Endothelial cell (in vitro differentiated cells): ENCODE measurements at regions not wholly inside any gene's neighbourhood (a gene's known extent, or its start where the extent isn't known, plus 50 kb on each side); places are given as distances from the start of the nearest gene placed in this dataset.

Experiments used
- DNase-seq: peaks from one replicate; pipeline ENCODE4 v3.0.0; 2021; ENCODE audit warnings: low spot score
- H3K27ac Mint-ChIP-seq: one replicate; pipeline ENCODE4 v1.8.0; 2021; ENCODE audit warnings: mixed read lengths, inconsistent platforms; ENCODE audit not compliant: unreplicated experiment
- H3K27me3 Mint-ChIP-seq: one replicate; pipeline ENCODE4 v1.8.0; 2021; ENCODE audit warnings: mild to moderate bottlenecking, moderate library complexity, mixed read lengths, inconsistent platforms; ENCODE audit not compliant: unreplicated experiment
- H3K36me3 Mint-ChIP-seq: one replicate; pipeline ENCODE4 v1.8.0; 2021; ENCODE audit warnings: mild to moderate bottlenecking, low read depth, mixed read lengths, inconsistent platforms; ENCODE audit not compliant: unreplicated experiment
- H3K4me1 Mint-ChIP-seq: one replicate; pipeline ENCODE4 v1.8.0; 2021; ENCODE audit warnings: mild to moderate bottlenecking, mixed read lengths, inconsistent platforms; ENCODE audit not compliant: unreplicated experiment
- H3K4me3 Mint-ChIP-seq: one replicate; pipeline ENCODE4 v1.8.0; 2021; ENCODE audit warnings: mild to moderate bottlenecking, mixed read lengths, inconsistent platforms; ENCODE audit not compliant: unreplicated experiment
- H3K9me3 Mint-ChIP-seq: one replicate; pipeline ENCODE4 v1.8.0; 2021; ENCODE audit warnings: mixed read lengths, inconsistent platforms; ENCODE audit not compliant: unreplicated experiment
- CTCF ChIP-seq: fragments of 200-600 bp; sonication (generic); IDR thresholded peaks from one replicate; pipeline ENCODE4 v1.5.0; 2021; ENCODE audit warnings: antibody characterized with exemption; ENCODE audit not compliant: unreplicated experiment

DNA sequence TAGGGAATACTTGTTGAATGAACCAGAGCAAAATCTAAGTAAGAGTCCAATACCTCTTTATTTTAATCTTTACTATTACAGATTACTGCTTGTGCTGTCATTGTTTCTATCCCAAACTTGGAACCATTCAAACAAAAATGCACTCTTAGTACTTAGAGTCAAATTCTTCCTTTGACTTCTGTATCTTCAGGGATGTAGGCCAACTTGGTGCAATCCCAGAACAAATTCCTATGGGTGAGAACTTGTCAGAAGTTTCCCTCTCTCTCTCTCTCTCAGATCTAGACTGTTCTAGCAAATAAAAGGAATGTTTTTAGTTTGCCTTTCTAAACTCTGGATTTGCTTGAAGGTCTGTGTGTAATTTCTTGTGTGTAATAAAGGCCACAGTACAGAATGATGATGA is 329.0 kb upstream of the TMTC4 start:
- Mint-ChIP-seq H3K9me3 (no peaks in the 10 kb centered on the region), H3K27me3 (no peaks in the 10 kb centered on the region), H3K4me1 (no peaks in the 10 kb centered on the region), H3K4me3 (no peak overlapping the region), H3K36me3 (no peaks in the 10 kb centered on the region), H3K27ac (no peak overlapping the region)
- no peak for TF ChIP-seq CTCF
- DNase-seq, result no peak

GRCh38 chr13:100989392-100989791 is 314.8 kb upstream of the TMTC4 start:
- no peak for DNase-seq

DNA sequence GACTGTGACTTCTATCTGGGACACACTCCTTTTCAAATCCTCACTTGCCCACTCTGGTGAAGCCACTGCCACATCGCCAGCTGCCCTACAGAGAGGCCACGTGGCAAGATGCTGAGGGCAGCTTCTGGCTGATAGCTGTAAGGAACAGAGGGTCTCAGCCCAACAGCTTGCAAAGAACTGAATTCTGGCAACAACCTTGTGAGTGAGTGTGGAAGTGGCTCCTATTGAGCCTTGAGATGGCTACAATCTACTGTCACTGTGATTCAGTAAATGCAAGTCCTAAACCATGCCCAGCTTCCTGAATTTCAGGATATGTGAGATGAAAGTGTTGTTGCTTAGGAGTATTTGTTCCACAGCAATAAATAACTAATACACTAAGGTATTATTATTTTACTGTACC is 314.3 kb upstream of the TMTC4 start:
- DNase-seq, result no peak
- no peak for TF ChIP-seq CTCF
- H3K27ac Mint-ChIP-seq, result no peak overlapping the region
- no peak overlapping the region for H3K4me3 Mint-ChIP-seq
- peaks cover 10% of the 10 kb centered on the region for H3K4me1 Mint-ChIP-seq
- peaks cover 4% of the 10 kb centered on the region for H3K9me3 Mint-ChIP-seq
- no peaks in the 10 kb centered on the region for H3K27me3 Mint-ChIP-seq
- H3K36me3 Mint-ChIP-seq, result peaks cover 4% of the 10 kb centered on the region

More at GRCh38 chr13:100989392-100989791, 314.8 kb upstream of the TMTC4 start:
- TF ChIP-seq CTCF, result no peak
- Mint-ChIP-seq H3K27ac (no peak overlapping the region), H3K9me3 (peaks cover 4% of the 10 kb centered on the region), H3K4me1 (peaks cover 10% of the 10 kb centered on the region), H3K36me3 (peaks cover 4% of the 10 kb centered on the region), H3K27me3 (no peaks in the 10 kb centered on the region), H3K4me3 (no peak overlapping the region)

DNA sequence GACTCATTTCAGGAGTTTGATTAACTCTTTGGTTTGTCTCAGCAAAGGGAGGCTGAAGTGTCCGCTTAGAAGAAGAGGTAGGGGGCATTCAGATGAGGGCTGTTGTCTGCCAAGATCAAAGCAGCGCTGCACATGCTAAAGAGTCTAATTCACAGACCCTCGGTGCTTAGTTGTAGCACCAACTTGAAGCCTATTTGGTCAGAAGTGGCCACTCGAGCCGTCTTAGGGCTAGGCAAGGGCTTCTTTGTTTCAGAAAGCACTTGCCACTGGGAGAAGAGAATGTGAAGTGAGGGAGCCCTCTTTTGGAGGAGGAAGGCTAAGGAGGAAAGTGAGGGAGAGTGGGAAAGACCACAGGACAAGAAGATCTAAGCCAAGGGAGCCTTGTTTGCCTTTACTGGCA is 313.4 kb upstream of the TMTC4 start:
- DNase-seq, result peak; percentile 8
- H3K4me3 Mint-ChIP-seq, result no peak overlapping the region
- H3K27ac Mint-ChIP-seq, result no peak overlapping the region
- peaks cover 10% of the 10 kb centered on the region for H3K4me1 Mint-ChIP-seq
- H3K27me3 Mint-ChIP-seq, result no peaks in the 10 kb centered on the region
- peaks cover 4% of the 10 kb centered on the region for H3K36me3 Mint-ChIP-seq
- H3K9me3 Mint-ChIP-seq, result peaks cover 4% of the 10 kb centered on the region
- no peak for TF ChIP-seq CTCF

GRCh38 chr13:100986571-100986970 is 312.0 kb upstream of the TMTC4 start:
- peak overlapping the region; percentile 51 for H3K27ac Mint-ChIP-seq
- H3K4me3 Mint-ChIP-seq, result no peak overlapping the region
- no peaks in the 10 kb centered on the region for H3K27me3 Mint-ChIP-seq
- DNase-seq, result no peak
- H3K4me1 Mint-ChIP-seq, result peaks cover 10% of the 10 kb centered on the region
- H3K36me3 Mint-ChIP-seq, result peaks cover 2% of the 10 kb centered on the region
- no peak for TF ChIP-seq CTCF
- H3K9me3 Mint-ChIP-seq, result peaks cover 2% of the 10 kb centered on the region
